H7 (cell line): ENCODE measurements at regions not wholly inside any gene's neighbourhood (a gene's known extent, or its start where the extent isn't known, plus 50 kb on each side); places are given as distances from the start of the nearest gene placed in this dataset.

Experiments
- DNase-seq: peaks from one replicate; pipeline ENCODE4 v3.0.0; 2012
- H3K27me3 ChIP-seq: 2 replicates; pipeline ENCODE4 v1.6.0; 2011; ENCODE audit warnings: mild to moderate bottlenecking, low read length; ENCODE audit not compliant: control insufficient read depth, insufficient read depth
- H3K36me3 ChIP-seq: replicated peaks from 2 replicates; pipeline ENCODE4 v1.5.1; 2011; ENCODE audit warnings: low read length; ENCODE audit not compliant: control insufficient read depth, insufficient read depth
- H3K4me3 ChIP-seq: 2 replicates; pipeline ENCODE4 v1.5.1; 2011; ENCODE audit warnings: low read depth, mild to moderate bottlenecking, control low read depth, low read length, moderate library complexity; ENCODE audit not compliant: insufficient read depth

DNA sequence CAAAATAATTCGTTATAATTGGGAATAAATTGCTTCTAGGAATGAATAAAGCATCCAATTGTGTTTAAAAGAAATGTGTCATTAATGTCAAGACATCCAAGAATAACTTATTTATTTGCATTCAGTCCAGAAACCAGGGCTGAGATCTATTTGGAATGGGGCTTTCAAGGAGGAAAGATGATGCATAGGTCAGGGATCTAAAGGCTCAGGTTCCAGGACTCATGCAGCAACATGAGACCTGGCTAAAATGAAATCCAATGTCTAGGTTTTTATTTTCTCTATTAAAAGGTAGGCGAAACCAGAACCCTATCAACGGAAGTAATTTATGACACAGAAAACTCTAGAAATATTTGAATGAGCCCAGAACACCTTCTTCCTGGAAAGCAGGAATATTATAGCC is 376.8 kb downstream of the SEC16B start:
- H3K36me3 ChIP-seq = no peaks in the 10 kb centered on the region
- H3K4me3 ChIP-seq = no peak overlapping the region
- no peak for DNase-seq
- H3K27me3 ChIP-seq = no peaks in the 10 kb centered on the region

- Histone ChIP-seq H3K36me3 (no peaks in the 10 kb centered on the region), H3K4me3 (no peak overlapping the region), H3K27me3 (no peaks in the 10 kb centered on the region)
- no peak for DNase-seq
Observed at GRCh38 chr1:177592624-177593023, 377.2 kb downstream of the SEC16B start.

GRCh38 chr1:177591155-177591554 is 378.7 kb downstream of the SEC16B start:
- H3K36me3 ChIP-seq = no peaks in the 10 kb centered on the region
- no peaks in the 10 kb centered on the region for H3K27me3 ChIP-seq
- H3K4me3 ChIP-seq = no peak overlapping the region
- no peak for DNase-seq

GRCh38 chr1:177589166-177589565 is 380.7 kb downstream of the SEC16B start:
- no peak overlapping the region for H3K4me3 ChIP-seq
- DNase-seq = no peak
- H3K36me3 ChIP-seq = no peaks in the 10 kb centered on the region
- no peaks in the 10 kb centered on the region for H3K27me3 ChIP-seq

- Histone ChIP-seq H3K4me3 (no peak overlapping the region), H3K36me3 (no peaks in the 10 kb centered on the region), H3K27me3 (no peaks in the 10 kb centered on the region)
- DNase-seq = no peak
Observed at GRCh38 chr1:177586429-177586828, 383.4 kb downstream of the SEC16B start.

DNA sequence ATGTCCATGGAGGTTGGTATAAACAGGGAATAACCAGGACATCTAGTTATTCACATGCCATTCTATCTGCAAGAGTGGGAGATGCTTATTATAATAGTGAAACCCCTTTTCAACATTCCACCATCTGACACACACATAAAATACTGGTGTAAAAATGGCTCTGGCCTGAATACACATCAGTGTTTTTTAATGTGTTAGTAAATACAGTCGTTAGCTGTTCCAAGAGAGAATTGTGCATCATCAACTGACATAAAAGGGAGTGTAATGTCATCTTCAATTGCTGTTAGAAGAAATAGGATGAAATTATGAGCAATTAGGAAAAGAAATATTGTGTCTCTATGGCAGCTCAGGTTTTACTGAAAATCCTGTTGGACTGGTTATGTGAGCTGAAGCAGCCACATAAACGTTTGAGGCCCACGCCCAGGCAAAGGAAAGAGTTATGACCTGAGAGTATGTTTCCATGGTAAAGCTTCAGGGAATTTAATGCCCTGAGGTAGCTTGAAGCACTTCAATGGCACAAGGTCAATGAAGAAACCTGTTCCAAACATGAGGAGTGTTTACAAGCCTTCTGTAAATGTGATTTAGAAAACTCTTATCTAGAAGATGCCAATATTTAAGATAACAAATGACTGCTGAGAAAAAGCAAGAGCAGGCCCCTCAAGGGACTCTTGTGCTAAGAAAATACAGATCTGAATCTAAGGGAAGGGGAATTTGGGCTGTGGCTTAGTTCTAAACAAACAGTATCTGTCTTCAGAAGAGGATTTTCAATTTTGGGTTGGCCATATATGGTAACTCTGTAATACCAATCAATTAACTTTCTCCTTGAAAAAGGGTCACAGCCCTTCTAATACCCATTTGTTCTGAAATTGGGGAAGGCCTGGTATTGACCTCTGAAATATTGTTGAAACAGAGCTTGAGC is 384.3 kb downstream of the SEC16B start:
- Histone ChIP-seq H3K4me3 (no peak overlapping the region), H3K36me3 (no peaks in the 10 kb centered on the region), H3K27me3 (no peaks in the 10 kb centered on the region)
- no peak for DNase-seq

- Histone ChIP-seq H3K4me3 (no peak overlapping the region), H3K36me3 (no peaks in the 10 kb centered on the region), H3K27me3 (no peaks in the 10 kb centered on the region)
- DNase-seq = no peak
Observed at GRCh38 chr1:177573901-177574300, 396.0 kb downstream of the SEC16B start.

GRCh38 chr1:177571485-177572076 is 398.3 kb downstream of the SEC16B start:
- no peaks in the 10 kb centered on the region for H3K27me3 ChIP-seq
- DNase-seq = no peak
- no peaks in the 10 kb centered on the region for H3K36me3 ChIP-seq
- no peak overlapping the region for H3K4me3 ChIP-seq

DNA sequence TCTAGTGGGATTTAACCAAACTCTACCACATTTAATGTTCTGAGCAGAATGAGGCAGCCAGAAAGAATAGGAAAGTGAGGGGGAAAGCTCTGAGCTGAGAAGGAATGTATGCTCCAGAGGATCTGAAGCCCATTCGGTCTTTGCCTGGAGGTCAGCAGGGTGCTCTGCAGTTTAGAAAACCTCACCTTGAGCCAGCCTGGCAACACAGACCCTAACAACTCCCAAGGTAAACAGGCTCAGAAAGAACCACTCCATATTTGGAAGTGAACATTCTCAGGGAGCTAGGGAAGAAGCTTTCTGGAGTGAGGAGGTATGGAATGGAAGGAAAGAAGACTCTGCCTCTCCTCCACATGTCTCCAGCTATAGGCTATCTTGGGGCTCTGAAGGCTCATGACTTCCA is 398.8 kb downstream of the SEC16B start:
- H3K27me3 ChIP-seq = no peaks in the 10 kb centered on the region
- H3K4me3 ChIP-seq = no peak overlapping the region
- no peaks in the 10 kb centered on the region for H3K36me3 ChIP-seq
- no peak for DNase-seq

DNA sequence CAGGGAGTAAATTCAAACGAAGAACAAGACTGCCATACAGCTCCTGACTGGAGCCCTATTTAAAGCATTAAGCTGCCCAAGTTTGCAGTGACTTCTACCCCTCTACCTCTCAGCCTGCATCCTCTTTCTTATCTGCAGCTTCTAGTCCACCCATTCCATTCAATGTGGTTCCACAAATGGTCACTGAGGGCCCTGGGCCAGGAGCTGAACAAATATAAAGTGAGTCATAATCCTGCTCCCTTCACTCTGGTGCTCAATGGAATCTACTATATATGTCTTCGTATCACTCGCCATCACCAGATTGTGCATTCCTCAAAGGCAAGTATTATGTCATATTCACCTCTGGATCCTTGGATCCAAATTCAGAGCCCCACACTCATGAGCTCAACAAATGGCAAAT is 398.7 kb downstream of the BRINP2 start:
- DNase-seq = no peak
- Histone ChIP-seq H3K4me3 (no peak overlapping the region), H3K36me3 (no peaks in the 10 kb centered on the region), H3K27me3 (no peaks in the 10 kb centered on the region)

DNA sequence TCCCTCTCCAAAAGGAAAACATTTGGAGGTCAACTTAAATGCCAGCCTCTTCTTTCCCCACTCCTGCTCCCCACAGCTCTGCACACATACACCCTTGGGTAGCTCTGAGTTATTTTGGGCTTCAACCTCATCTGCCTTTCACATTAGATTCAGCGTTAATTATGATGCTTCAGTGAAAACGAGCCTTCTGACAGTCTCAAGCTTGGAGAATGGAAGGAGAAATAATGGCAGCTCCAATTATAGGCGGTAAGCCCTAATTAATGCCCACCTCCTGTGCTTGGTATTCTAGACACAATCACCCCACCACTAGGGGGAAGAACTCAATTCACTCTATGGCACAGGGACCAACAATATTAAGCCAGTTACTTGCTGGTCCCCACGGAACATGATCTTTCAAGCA is 397.9 kb downstream of the BRINP2 start:
- DNase-seq = peak; percentile 3
- no peaks in the 10 kb centered on the region for H3K27me3 ChIP-seq
- H3K4me3 ChIP-seq = no peak overlapping the region
- H3K36me3 ChIP-seq = no peaks in the 10 kb centered on the region

- Histone ChIP-seq H3K4me3 (no peak overlapping the region), H3K27me3 (no peaks in the 10 kb centered on the region), H3K36me3 (no peaks in the 10 kb centered on the region)
- DNase-seq = peak; percentile 20
Observed at GRCh38 chr1:177567393-177567792, 396.6 kb downstream of the BRINP2 start.

DNA sequence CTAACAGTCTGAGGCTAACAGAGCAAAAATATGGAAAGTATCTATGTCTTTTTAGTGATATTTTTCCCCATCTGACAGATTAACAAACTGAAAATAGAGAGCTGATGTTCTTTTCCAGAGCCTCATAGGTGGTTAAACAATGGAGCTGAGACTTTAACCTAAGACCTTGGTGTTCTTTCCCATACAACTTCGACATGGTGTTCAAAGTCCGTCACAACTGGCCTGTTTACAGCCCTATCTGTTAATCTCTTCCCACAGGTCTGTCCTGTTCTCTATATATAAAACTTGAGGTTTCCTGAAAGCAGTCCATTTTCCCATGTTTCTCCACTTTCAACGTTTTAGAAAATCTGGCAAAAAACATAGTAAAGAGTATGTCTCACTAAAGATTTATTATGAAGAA is 395.7 kb downstream of the BRINP2 start:
- no peaks in the 10 kb centered on the region for H3K27me3 ChIP-seq
- H3K36me3 ChIP-seq = no peaks in the 10 kb centered on the region
- no peak overlapping the region for H3K4me3 ChIP-seq
- no peak for DNase-seq

- H3K36me3 ChIP-seq = no peaks in the 10 kb centered on the region
- H3K27me3 ChIP-seq = no peaks in the 10 kb centered on the region
- no peak for DNase-seq
- no peak overlapping the region for H3K4me3 ChIP-seq
Observed at GRCh38 chr1:177561436-177561835, 390.7 kb downstream of the BRINP2 start.

DNA sequence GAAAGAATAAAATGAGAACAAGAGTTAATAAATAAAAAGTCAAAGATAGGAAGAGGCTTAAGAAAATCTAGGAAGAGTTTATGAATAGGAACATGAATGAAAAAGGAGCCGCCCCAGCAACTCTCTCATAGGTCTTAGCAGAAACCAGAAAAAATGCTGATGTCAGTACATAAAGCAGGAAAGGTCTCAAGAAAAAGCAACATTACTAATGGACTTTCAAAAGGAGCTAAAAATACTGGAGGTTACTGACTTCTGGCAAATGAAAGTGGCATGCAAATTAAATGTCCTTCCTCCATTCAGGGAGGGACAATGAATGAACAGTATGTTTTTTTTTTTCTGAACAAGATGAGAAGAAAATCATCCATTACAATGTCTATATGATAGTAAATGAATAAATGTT is 387.6 kb downstream of the BRINP2 start:
- no peak overlapping the region for H3K4me3 ChIP-seq
- no peaks in the 10 kb centered on the region for H3K36me3 ChIP-seq
- H3K27me3 ChIP-seq = no peaks in the 10 kb centered on the region
- DNase-seq = no peak
